BLaER1 treated with 17β-estradiol and CSF1 and Interleukin-3, amounts not matched to agents 10 nM and 100 nM (cell line): ENCODE measurements at regions not wholly inside any gene's neighbourhood (a gene's known extent, or its start where the extent isn't known, plus 50 kb on each side); places are given as distances from the start of the nearest gene placed in this dataset.

Experiments used
- H3K27ac ChIP-seq, 11 experiments: shearing (Covaris generic); formaldehyde crosslinking; 2 replicates each; pipeline ENCODE4 v1.8.1; 2022
- H3K27me3 ChIP-seq, 11 experiments: shearing (Covaris generic); formaldehyde crosslinking; 2 replicates each; pipeline ENCODE4 v1.8.1; 2022
- H3K36me3 ChIP-seq, 11 experiments: shearing (Covaris generic); formaldehyde crosslinking; 2 replicates each; pipeline ENCODE4 v1.8.1; 2022
- H3K4me1 ChIP-seq, 10 experiments: shearing (Covaris generic); formaldehyde crosslinking; 2 replicates each; pipeline ENCODE4 v1.8.1; 2022
- H3K4me2 ChIP-seq, 11 experiments: shearing (Covaris generic); formaldehyde crosslinking; 2 replicates each; pipeline ENCODE4 v1.8.1; 2022
- H3K4me3 ChIP-seq, 10 experiments: shearing (Covaris generic); formaldehyde crosslinking; 2 replicates each; pipeline ENCODE4 v1.8.1; 2022
- H3K9ac ChIP-seq, 11 experiments: shearing (Covaris generic); formaldehyde crosslinking; 2 replicates each; pipeline ENCODE4 v1.8.1; 2022
- H3K9me3 ChIP-seq, 11 experiments: shearing (Covaris generic); formaldehyde crosslinking; replicated peaks in 1 of 11; 2 replicates each; pipeline ENCODE4 v1.8.1; 2022
- H4K20me1 ChIP-seq, 11 experiments: shearing (Covaris generic); formaldehyde crosslinking; 2 replicates each; pipeline ENCODE4 v1.8.1; 2022
- Cebpa-rat ChIP-seq, 11 experiments: shearing (Covaris generic); IDR thresholded peaks; 2 replicates each; pipeline ENCODE4 v1.8.1; 2022

DNA sequence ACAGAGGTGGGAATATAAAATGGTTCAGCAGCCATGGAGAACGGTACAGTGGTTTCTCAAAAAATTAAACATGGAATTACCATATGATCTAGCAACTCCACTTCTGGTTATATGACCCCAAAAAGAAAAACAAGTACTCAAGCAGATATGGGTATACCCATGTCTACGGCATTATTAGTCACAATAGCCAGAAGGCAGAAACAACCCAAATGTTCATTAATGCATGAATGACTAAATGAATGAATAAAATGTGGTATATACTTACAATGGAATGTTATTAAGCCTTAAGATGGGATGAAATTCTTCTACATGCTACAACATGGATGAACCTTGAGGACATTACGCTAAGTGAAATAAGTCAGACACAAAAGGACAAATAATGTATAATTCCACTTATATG lies 141.3 kb upstream of the FOXN2 start:
- Histone ChIP-seq H3K4me2 (peak overlapping the region in 2 of 11 experiments; percentile 11 to 14; a peak in 1 of 22 replicates), H3K27ac (no peak overlapping the region), H3K4me3 (no peak overlapping the region), H3K36me3 (no peaks in the 10 kb centered on the region), H3K9me3 (peaks cover 0 to 25% (median 2%) of the 10 kb centered on the region in 11 experiments; a peak in 9 of 22 replicates), H3K4me1 (peaks cover 0 to 48% (median 2%) of the 10 kb centered on the region in 10 experiments; a peak in 8 of 20 replicates), H4K20me1 (no peaks in the 10 kb centered on the region), H3K27me3 (no peaks in the 10 kb centered on the region), H3K9ac (no peak overlapping the region)
- no peak for TF ChIP-seq Cebpa-rat (IDR thresholded peaks at IDR 0.05)

DNA sequence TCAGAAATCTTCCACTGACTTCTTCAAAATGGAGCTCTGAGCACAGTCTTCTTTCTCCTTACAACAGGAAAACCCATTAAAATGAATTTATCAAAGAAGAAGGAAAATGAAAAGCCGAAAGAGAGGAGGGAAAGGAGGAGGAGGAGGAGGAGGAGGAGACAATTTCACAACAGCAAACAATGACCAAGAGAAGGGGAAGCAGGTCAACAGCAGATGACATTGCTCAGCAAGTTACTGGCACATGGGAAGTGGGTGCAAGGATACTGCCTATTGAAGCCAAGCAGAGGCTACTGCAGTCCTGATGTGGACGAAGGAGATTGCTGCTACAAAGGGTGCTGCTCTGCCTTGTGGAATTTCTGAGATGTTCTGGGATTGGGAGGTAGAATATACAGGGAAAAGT lies 140.0 kb upstream of the FOXN2 start:
- H3K27me3 ChIP-seq = no peaks in the 10 kb centered on the region

DNA sequence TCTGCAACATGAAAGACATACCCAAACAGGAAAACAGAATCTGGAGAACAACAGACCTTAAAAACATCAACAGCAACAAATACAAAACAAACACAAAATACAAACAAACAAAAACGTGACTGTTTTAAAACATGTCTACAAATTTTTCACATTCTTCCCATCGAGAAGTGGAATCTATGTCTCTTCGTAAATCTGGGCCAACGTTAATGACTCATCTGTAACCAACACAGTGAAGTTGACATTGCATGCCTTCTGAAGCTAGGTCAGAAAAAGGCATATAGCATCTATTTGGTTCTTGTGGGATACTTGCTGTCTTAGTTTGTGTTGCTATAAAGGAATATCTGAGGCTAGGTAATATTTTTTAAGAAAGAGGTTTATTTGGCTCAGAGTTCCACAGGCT lies 139.2 kb upstream of the FOXN2 start:
- H4K20me1 ChIP-seq = no peaks in the 10 kb centered on the region
- no peaks in the 10 kb centered on the region for H3K36me3 ChIP-seq
- H3K4me1 ChIP-seq = peaks cover 0 to 30% (median 2%) of the 10 kb centered on the region in 10 experiments; a peak in 8 of 20 replicates
- no peaks in the 10 kb centered on the region for H3K27me3 ChIP-seq
- H3K4me3 ChIP-seq = no peak overlapping the region
- H3K9ac ChIP-seq = no peak overlapping the region
- H3K27ac ChIP-seq = peak overlapping the region in 1 of 11 experiments; percentile 2; a peak in 1 of 22 replicates
- TF ChIP-seq Cebpa-rat (IDR thresholded peaks at IDR 0.05) = no peak
- H3K9me3 ChIP-seq = peaks cover 0 to 28% (median 4%) of the 10 kb centered on the region in 11 experiments; a peak in 8 of 22 replicates
- H3K4me2 ChIP-seq = peak overlapping the region in 3 of 11 experiments; percentile 36 to 65 (median 63); a peak in 4 of 22 replicates

More for the DNA sequence above, 140.0 kb upstream of the FOXN2 start:
- H3K9ac ChIP-seq = no peak overlapping the region
- peaks cover 0 to 36% (median 2%) of the 10 kb centered on the region in 10 experiments; a peak in 8 of 20 replicates for H3K4me1 ChIP-seq
- peaks cover 0 to 28% (median 4%) of the 10 kb centered on the region in 11 experiments; a peak in 8 of 22 replicates for H3K9me3 ChIP-seq
- H4K20me1 ChIP-seq = no peaks in the 10 kb centered on the region
- no peak for TF ChIP-seq Cebpa-rat (IDR thresholded peaks at IDR 0.05)
- no peak overlapping the region for H3K4me3 ChIP-seq
- H3K4me2 ChIP-seq = peak overlapping the region in 4 of 11 experiments; percentile 36 to 65 (median 50); a peak in 7 of 22 replicates
- peak overlapping the region in 2 of 11 experiments; percentile 2 to 8; a peak in 1 of 22 replicates for H3K27ac ChIP-seq
- H3K36me3 ChIP-seq = no peaks in the 10 kb centered on the region

DNA sequence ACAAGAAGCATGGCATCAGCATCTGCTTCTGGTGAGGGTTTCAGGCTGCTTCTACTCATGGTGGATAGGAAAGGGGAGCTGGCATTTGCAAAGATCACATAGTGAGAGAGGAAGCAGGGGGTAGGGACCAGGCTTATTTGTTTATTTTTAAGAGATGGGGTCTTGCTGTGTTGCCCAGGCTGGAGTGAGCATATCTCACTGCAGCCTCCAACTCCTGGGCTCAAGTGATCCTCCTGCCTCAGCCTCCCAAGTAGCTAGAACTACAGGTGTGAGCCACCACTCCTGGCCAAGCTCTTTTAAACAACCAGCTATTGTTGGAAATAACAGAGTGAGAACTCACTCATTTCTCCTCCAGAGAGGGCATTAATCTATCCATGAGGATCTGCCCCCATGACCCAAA lies 138.8 kb upstream of the FOXN2 start:
- Histone ChIP-seq H3K36me3 (no peaks in the 10 kb centered on the region), H3K4me1 (peaks cover 0 to 30% (median 2%) of the 10 kb centered on the region in 10 experiments; a peak in 8 of 20 replicates), H4K20me1 (no peaks in the 10 kb centered on the region), H3K4me3 (no peak overlapping the region), H3K9me3 (peaks cover 0 to 28% (median 4%) of the 10 kb centered on the region in 11 experiments; a peak in 8 of 22 replicates), H3K27me3 (no peaks in the 10 kb centered on the region), H3K9ac (no peak overlapping the region), H3K4me2 (peak overlapping the region in 1 of 11 experiments; percentile 65; a peak in 1 of 22 replicates), H3K27ac (no peak overlapping the region)
- TF ChIP-seq Cebpa-rat (IDR thresholded peaks at IDR 0.05) = no peak

DNA sequence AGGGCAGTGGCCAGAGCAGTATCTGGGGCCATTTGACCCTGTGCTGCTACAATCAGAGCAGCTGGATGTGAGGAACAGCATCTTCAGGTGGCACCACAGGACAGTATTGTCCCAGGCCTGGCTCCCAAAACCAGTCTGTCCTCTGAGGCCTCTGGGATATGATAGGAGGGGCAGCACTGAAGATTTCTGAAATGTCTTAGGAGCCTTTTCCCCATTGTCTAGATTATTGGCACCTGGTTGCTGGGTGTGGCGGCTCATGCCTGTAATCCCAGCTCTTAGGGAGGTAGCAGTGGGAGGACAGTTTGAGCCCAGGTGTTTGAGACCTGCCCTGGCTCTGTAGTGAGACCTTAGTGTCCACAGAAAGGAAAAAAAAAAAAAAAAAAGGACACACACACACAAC lies 137.6 kb upstream of the FOXN2 start:
- no peak overlapping the region for H3K4me3 ChIP-seq
- no peak for TF ChIP-seq Cebpa-rat (IDR thresholded peaks at IDR 0.05)
- H3K36me3 ChIP-seq = no peaks in the 10 kb centered on the region
- peaks cover 0 to 30% (median 2%) of the 10 kb centered on the region in 10 experiments; a peak in 8 of 20 replicates for H3K4me1 ChIP-seq
- H3K9ac ChIP-seq = no peak overlapping the region
- H3K4me2 ChIP-seq = no peak overlapping the region
- no peaks in the 10 kb centered on the region for H4K20me1 ChIP-seq
- H3K27me3 ChIP-seq = no peaks in the 10 kb centered on the region
- peaks cover 0 to 28% (median 4%) of the 10 kb centered on the region in 11 experiments; a peak in 8 of 22 replicates for H3K9me3 ChIP-seq
- no peak overlapping the region for H3K27ac ChIP-seq

DNA sequence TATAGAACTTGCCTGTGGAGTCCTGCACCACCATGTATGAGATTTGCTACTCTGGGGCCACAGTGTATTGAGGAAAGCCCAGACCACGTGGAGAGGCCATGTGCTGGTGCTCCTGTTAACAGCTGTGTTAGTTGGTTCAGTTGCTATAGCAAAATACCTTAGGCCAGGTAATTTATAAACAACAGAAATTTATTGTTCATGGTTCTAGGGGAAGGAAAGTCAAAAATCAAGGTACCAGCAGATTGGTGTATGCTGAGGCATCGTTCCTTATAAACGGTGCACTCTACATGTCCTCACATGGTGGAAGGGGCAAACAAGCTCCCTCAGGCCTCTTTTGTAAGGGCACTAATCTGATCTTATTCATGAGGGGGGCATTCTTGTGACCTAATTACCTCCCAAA lies 135.9 kb upstream of the FOXN2 start:
- no peaks in the 10 kb centered on the region for H4K20me1 ChIP-seq
- no peak overlapping the region for H3K4me3 ChIP-seq
- no peaks in the 10 kb centered on the region for H3K36me3 ChIP-seq
- H3K4me2 ChIP-seq = no peak overlapping the region
- H3K9me3 ChIP-seq = peaks cover 0 to 28% (median 4%) of the 10 kb centered on the region in 11 experiments; a peak in 8 of 22 replicates
- H3K9ac ChIP-seq = no peak overlapping the region
- peaks cover 0 to 18% (median 0%) of the 10 kb centered on the region in 10 experiments; a peak in 8 of 20 replicates for H3K4me1 ChIP-seq
- no peaks in the 10 kb centered on the region for H3K27me3 ChIP-seq
- H3K27ac ChIP-seq = no peak overlapping the region
- TF ChIP-seq Cebpa-rat (IDR thresholded peaks at IDR 0.05) = no peak

DNA sequence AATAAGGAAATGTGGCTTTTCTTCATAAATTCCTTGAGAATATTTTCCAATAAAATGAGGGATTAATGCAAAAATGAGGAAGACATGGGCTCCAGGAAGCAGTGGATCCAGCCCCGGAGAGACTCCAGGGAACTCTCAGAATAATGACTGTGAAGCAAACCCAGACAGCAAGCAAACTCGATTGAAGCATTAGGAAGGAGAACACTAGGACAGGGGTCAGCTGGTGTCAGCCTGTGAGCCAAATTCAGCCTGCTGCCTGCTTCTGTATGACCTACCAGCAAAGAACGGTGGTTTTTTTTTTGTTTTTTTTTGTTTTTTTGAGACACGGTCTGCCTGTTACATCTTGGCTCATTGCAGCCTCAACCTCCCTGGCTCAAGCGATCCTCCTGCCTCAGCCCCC lies 133.9 kb upstream of the FOXN2 start:
- H3K27me3 ChIP-seq = no peaks in the 10 kb centered on the region
- H3K36me3 ChIP-seq = no peaks in the 10 kb centered on the region
- peaks cover 0 to 10% (median 0%) of the 10 kb centered on the region in 10 experiments; a peak in 6 of 20 replicates for H3K4me1 ChIP-seq
- H4K20me1 ChIP-seq = no peaks in the 10 kb centered on the region
- TF ChIP-seq Cebpa-rat (IDR thresholded peaks at IDR 0.05) = no peak
- H3K9ac ChIP-seq = no peak overlapping the region
- H3K9me3 ChIP-seq = peaks cover 0 to 26% (median 4%) of the 10 kb centered on the region in 11 experiments; a peak in 8 of 22 replicates
- no peak overlapping the region for H3K4me2 ChIP-seq
- no peak overlapping the region for H3K27ac ChIP-seq
- no peak overlapping the region for H3K4me3 ChIP-seq

DNA sequence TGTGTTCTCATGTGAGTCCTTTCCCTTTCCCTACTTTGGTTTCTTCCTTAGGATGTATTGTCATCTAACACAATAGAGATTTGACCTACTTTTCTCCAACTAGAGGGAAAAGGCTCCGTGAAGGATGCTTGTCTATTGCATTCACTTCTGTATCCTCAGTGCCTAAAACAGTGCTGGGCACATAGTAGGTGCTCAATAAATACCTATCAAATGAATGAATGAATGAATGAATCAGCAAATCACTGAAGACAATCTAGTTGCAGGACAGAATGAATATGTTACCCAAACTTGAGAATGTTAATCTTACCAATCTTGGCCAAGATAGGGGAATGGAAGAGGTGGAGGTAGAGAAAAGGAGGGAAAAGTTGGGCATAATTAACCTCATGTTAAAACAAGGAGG lies 131.2 kb upstream of the FOXN2 start:
- Histone ChIP-seq H3K9ac (no peak overlapping the region), H3K4me3 (no peak overlapping the region), H3K27ac (no peak overlapping the region), H3K36me3 (no peaks in the 10 kb centered on the region), H3K9me3 (peaks cover 0 to 9% (median 2%) of the 10 kb centered on the region in 11 experiments; a peak in 7 of 22 replicates), H3K27me3 (no peaks in the 10 kb centered on the region), H4K20me1 (no peaks in the 10 kb centered on the region), H3K4me1 (peaks cover 0 to 11% (median 0%) of the 10 kb centered on the region in 10 experiments; a peak in 4 of 20 replicates), H3K4me2 (no peak overlapping the region)
- TF ChIP-seq Cebpa-rat (IDR thresholded peaks at IDR 0.05) = no peak

DNA sequence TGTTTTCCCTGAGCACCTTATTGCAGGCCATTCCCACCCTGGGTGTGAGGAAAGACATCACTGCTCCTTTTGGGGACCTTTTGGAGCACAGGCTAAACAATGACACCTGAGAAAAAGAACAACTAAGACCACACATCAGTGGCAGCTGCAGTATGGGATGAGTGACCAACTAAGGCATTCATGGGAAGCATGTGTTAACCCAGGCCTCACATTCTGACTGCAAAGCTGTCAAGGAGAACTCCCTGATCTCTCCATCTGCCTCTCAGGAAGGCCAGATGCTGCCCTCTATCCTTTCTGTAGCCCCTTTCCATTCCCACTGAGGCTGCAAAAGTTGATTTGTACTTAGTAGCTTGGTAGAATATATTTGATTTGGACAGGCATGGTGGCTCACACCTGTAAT lies 130.5 kb upstream of the FOXN2 start:
- Histone ChIP-seq H3K4me3 (no peak overlapping the region), H3K27ac (no peak overlapping the region), H3K4me1 (peaks cover 0 to 14% (median 0%) of the 10 kb centered on the region in 10 experiments; a peak in 4 of 20 replicates), H3K9ac (no peak overlapping the region), H3K9me3 (peaks cover 0 to 2% (median 0%) of the 10 kb centered on the region in 11 experiments; a peak in 6 of 22 replicates), H3K4me2 (no peak overlapping the region), H3K27me3 (no peaks in the 10 kb centered on the region), H3K36me3 (no peaks in the 10 kb centered on the region), H4K20me1 (no peaks in the 10 kb centered on the region)
- no peak for TF ChIP-seq Cebpa-rat (IDR thresholded peaks at IDR 0.05)

DNA sequence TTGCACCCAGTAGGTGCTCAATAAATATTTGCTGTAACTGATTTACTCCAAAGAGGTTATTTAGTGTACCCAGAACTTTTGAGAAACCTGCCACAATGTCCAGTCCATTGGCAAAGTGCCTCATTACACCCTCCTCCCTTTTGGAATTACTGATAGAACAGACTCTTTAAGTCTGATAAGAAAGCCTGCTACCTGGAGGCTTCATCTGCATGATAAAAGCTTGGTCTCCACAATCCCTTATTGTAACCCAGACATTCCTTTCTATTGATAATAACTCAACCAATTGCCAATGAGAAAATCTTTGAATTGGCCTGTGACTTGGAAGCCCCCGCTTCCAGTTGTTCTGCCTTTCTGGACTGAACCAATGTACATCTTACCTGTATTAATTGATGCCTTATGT lies 127.0 kb upstream of the FOXN2 start:
- Histone ChIP-seq H3K4me1 (peaks cover 0 to 41% (median 0%) of the 10 kb centered on the region in 10 experiments; a peak in 6 of 20 replicates), H3K36me3 (no peaks in the 10 kb centered on the region), H3K4me2 (no peak overlapping the region), H3K9me3 (no peaks in the 10 kb centered on the region), H3K27ac (no peak overlapping the region), H3K27me3 (no peaks in the 10 kb centered on the region), H3K9ac (no peak overlapping the region), H3K4me3 (no peak overlapping the region), H4K20me1 (no peaks in the 10 kb centered on the region)
- no peak for TF ChIP-seq Cebpa-rat (IDR thresholded peaks at IDR 0.05)
